ACC112 (cell line): ENCODE measurements at regions not wholly inside any gene's neighbourhood (a gene's known extent, or its start where the extent isn't known, plus 50 kb on each side); places are given as distances from the start of the nearest gene placed in this dataset.

Source experiments
- H2AFZ ChIP-seq: fragments of 200-600 bp; sonication (generic); one replicate; pipeline ENCODE4 v1.6.0; 2017; ENCODE audit warnings: antibody characterized with exemption, low read length; ENCODE audit not compliant: unreplicated experiment
- H3K27ac ChIP-seq: fragments of 200-600 bp; sonication (generic); 2 replicates; pipeline ENCODE4 v1.5.1; 2014; ENCODE audit warnings: low read depth, mild to moderate bottlenecking, antibody characterized with exemption, low read length, moderate library complexity
- H3K27me3 ChIP-seq: fragments of 200-600 bp; sonication (generic); 2 replicates; pipeline ENCODE4 v1.6.1; 2014; ENCODE audit warnings: mild to moderate bottlenecking, antibody characterized with exemption, low read length, moderate library complexity, mixed read lengths; ENCODE audit not compliant: insufficient read depth
- H3K36me3 ChIP-seq: fragments of 200-600 bp; sonication (generic); 2 replicates; pipeline ENCODE4 v1.6.1; 2016; ENCODE audit warnings: mild to moderate bottlenecking, antibody characterized with exemption, low read length, moderate library complexity, mixed read lengths; ENCODE audit not compliant: insufficient read depth
- H3K4me1 ChIP-seq: fragments of 200-600 bp; sonication (generic); one replicate; pipeline ENCODE4 v1.6.1; 2016; ENCODE audit warnings: low read length, mixed read lengths; ENCODE audit not compliant: insufficient read depth, unreplicated experiment, control insufficient read depth
- H3K4me3 ChIP-seq: fragments of 200-600 bp; sonication (generic); 2 replicates; pipeline ENCODE4 v1.5.1; 2014; ENCODE audit warnings: mild to moderate bottlenecking, low read depth, low read length
- H3K79me2 ChIP-seq: fragments of 200-600 bp; sonication (generic); one replicate; pipeline ENCODE4 v1.6.0; 2016; ENCODE audit warnings: low read length; ENCODE audit not compliant: control insufficient read depth, unreplicated experiment, insufficient read depth

DNA sequence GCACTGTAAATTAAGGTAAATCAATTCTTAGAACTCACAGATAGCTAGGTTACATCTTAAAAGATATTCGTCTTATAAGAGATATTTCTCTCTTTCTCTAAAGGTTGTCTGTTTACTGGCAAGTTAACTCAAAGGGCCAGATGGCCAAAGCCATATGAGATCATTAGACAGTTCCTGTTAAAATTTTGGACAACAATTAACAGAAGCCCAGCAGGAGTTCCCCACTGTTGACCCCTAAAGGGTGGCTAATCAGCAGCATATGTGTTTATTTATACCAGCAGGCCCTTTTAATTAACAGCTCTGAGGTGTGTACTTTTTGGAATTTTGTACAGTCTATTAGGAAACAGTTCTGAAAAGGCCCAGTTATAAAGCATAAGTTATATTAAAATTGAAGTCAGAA, 245.8 kb downstream of the LIG4 start:
- Histone ChIP-seq H2AFZ (no peak overlapping the region), H3K36me3 (no peaks in the 10 kb centered on the region), H3K27me3 (peaks cover 9% of the 10 kb centered on the region; the same call in 1 of the 2 replicates), H3K79me2 (no peaks in the 10 kb centered on the region), H3K4me1 (no peaks in the 10 kb centered on the region), H3K27ac (no peak overlapping the region), H3K4me3 (no peak overlapping the region)

DNA sequence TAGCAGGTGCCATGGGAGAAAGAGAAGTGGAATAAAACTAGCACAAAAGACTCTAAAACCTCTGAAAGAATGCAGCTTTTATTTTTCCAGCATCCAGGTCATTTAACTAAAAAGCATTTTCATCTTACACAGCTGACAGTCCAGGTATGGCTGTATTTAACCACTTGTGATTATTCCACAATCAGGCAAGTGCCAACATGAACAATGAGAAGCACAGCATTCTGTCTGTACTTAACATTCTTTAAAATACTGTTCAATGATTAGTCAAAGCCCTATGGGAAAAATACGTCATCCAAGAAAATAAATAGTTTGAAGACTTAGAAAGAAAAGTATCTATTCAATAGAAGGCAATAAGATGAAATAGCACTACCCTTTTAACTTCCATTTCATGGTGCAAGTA, 246.9 kb downstream of the LIG4 start:
- Histone ChIP-seq H3K4me1 (no peaks in the 10 kb centered on the region), H3K27me3 (peaks cover 19% of the 10 kb centered on the region), H3K79me2 (no peaks in the 10 kb centered on the region), H3K36me3 (no peaks in the 10 kb centered on the region), H3K4me3 (no peak overlapping the region), H2AFZ (no peak overlapping the region), H3K27ac (no peak overlapping the region)

DNA sequence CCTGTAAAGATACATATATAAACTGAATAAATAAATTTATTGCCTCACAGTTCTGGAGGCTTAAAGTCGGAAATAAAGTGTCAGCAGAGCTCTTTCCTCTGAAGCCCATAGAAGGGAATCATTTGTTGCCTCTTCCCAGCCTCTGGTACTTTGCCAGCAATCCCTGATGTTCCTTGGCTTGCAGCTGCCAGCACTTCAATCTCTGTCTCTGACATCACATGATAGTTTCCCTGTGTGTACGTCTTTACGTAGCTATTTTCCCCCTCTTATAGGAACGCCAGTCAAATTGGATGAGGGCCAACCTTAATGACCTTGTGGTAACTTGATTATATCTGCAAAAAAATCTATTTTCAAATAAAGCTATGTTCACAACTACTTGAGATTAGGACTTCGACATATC, 250.9 kb downstream of the LIG4 start:
- Histone ChIP-seq H3K4me3 (no peak overlapping the region), H2AFZ (no peak overlapping the region), H3K36me3 (no peaks in the 10 kb centered on the region), H3K4me1 (no peaks in the 10 kb centered on the region), H3K27ac (no peak overlapping the region), H3K79me2 (no peaks in the 10 kb centered on the region), H3K27me3 (peaks cover 19% of the 10 kb centered on the region)

DNA sequence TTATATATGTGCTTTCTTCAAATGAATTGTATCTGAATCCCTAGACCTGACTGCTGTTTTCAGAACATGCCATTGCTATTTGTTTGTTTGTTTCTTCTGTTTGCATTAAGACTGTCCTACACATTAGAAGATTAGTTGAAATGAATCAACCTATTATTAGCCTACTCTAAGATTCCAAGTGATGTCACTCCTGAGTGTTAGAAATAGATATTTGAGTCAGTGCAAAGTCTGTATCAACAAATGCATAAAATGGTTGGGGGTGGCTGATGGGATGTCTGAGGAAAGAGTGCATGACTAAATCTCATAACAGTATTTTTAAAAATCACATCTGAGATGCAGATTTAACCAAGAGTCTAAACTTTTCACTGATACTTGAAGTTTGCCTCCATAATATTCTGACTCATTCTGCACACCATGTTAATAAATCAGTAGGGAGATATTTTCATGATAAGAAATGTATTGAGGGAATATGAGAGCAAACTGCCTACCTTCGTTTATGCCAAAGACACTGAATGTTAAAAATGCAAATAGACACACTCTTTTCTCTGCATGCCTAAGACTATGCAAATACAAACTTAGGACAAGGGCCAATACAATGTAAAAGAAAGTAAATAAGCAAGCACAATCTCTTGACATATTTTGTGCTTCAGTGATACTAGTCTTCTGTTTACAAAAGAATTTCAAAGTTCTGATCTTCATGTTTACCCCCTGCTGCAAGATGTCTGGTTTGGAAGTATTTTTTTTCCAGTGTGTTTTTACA, 253.3 kb downstream of the LIG4 start:
- Histone ChIP-seq H2AFZ (no peak overlapping the region), H3K27me3 (peaks cover 19% of the 10 kb centered on the region), H3K27ac (no peak overlapping the region), H3K79me2 (no peaks in the 10 kb centered on the region), H3K4me3 (no peak overlapping the region), H3K36me3 (no peaks in the 10 kb centered on the region), H3K4me1 (no peaks in the 10 kb centered on the region)

DNA sequence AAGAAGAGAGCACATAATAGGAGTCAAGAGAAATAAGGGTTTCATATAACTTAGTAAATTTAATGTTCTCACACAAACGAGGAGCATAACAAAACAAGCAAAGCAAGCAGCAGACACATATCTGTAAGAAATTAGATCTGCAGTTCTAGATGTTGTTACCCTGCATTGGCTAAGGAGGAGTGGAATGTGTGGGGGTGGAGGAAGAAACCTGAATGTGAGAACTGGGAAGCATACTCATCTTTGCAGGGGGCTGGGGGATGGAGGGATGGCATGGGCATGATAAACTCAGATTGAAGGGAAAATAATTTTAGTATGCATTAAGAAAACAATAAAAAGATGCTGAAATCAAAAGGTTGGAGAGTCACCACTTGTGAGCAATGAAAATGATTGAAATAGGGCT, 255.0 kb downstream of the LIG4 start:
- H3K79me2 ChIP-seq = no peaks in the 10 kb centered on the region
- H3K4me1 ChIP-seq = no peaks in the 10 kb centered on the region
- H3K4me3 ChIP-seq = no peak overlapping the region
- H2AFZ ChIP-seq = no peak overlapping the region
- H3K27ac ChIP-seq = no peak overlapping the region
- H3K27me3 ChIP-seq = peaks cover 13% of the 10 kb centered on the region; the same call in 1 of the 2 replicates
- no peaks in the 10 kb centered on the region for H3K36me3 ChIP-seq

DNA sequence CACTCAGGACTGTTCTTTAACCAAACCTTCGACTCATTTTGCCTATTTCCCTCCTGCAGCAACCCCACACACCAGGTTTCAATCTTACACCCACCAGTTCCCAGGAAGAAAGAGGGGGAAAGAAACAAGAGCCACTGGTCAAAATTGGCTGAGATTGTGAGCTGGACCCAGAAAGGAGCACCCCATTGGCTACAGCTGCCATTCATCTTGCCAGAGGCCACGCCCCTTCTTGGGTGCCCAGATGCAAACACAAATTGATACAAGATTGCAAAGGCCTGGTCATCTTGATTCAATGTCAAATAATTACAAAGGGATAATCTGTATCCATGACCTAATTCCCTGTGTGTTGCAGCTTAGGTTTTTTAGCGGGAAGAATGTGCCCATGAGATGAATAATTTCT, 258.4 kb downstream of the LIG4 start:
- Histone ChIP-seq H3K79me2 (no peaks in the 10 kb centered on the region), H3K4me1 (no peaks in the 10 kb centered on the region), H2AFZ (no peak overlapping the region), H3K4me3 (no peak overlapping the region), H3K27ac (no peak overlapping the region), H3K27me3 (no peaks in the 10 kb centered on the region), H3K36me3 (no peaks in the 10 kb centered on the region)

DNA sequence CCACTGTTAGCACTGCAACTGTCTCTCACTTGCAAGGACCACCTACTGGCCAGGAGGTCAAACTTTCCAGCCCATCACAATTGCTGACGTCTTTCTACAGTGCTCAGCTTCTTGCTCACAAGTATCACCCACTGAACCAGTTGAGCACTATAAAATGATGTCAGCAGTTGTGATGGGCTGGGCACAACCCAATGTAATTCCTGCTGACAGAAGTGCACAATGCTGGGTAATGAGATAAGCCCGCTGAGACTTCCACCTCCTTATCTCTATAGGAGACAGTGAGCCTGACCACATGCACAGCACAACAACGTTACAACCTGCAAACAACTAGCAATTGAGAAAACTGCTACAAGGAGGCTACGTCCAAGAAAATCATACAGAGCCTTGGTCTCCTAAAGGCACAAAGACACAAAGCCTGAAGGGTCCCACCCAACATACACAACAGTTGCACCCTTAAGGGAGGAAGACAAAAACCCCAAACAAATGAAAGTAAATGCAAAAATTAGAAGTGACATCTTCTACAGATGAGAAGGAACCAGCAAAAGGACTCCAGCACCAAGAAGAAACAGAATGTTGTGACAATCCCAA, 273.2 kb downstream of the LIG4 start:
- no peaks in the 10 kb centered on the region for H3K4me1 ChIP-seq
- no peak overlapping the region for H2AFZ ChIP-seq
- no peak overlapping the region for H3K27ac ChIP-seq
- no peak overlapping the region for H3K4me3 ChIP-seq
- no peaks in the 10 kb centered on the region for H3K36me3 ChIP-seq
- H3K27me3 ChIP-seq = peaks cover 11% of the 10 kb centered on the region; the same call in 1 of the 2 replicates
- H3K79me2 ChIP-seq = no peaks in the 10 kb centered on the region

DNA sequence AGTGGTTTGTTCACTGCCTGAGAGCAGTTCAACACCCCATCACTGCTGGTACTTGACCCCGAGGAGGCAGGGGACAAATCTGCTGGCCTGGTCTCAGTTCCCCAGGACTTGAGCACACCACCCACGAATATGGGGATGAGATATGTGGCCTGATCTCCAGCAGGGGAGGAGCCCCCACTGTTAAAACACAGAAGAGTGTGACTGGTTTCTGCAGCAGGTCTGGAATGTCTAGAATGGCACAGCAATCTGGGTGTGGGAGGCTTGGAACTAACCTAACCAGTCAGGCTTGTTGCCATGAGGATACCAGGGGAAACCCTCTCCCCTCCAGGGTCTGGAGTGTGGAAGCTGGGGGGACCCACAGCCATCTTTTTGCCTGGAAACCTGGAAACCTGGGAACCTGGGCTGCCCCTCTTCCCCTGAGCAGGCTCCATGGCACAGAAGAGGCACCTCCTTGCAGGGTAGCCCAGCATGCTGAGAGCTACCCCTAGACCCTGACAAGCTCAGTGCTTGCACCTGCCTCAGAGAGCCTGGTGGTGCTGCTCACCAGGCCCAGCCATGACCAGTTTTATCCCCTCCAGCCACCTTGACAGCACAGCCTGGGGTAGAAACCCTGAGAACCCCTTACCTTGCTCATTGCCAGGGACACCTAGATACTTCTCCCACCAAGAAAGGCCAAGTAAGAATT, 273.8 kb downstream of the LIG4 start:
- Histone ChIP-seq H3K79me2 (no peaks in the 10 kb centered on the region), H3K36me3 (no peaks in the 10 kb centered on the region), H3K27ac (no peak overlapping the region), H3K27me3 (peaks cover 11% of the 10 kb centered on the region; the same call in 1 of the 2 replicates), H3K4me3 (no peak overlapping the region), H3K4me1 (no peaks in the 10 kb centered on the region), H2AFZ (no peak overlapping the region)

DNA sequence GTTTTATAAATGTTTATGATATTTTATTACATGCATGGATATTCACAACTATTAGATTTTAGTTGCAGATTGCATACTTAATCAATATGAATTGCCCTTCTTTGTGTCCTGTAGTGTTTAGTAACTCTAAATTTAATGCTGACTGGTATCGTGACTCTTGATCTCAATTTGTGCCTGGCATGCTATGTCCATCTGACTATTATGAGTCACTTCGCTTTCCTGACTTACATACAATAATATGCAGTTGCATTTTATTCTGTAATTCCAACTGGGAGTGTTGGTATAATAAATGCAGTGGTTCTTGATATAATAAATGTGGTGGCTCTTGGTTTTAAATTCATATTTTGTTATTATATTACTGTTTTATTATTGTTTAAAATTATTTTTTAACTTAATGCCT, 277.5 kb downstream of the LIG4 start:
- H2AFZ ChIP-seq = no peak overlapping the region
- no peaks in the 10 kb centered on the region for H3K36me3 ChIP-seq
- H3K27me3 ChIP-seq = peaks cover 14% of the 10 kb centered on the region; the same call in 1 of the 2 replicates
- H3K4me1 ChIP-seq = no peaks in the 10 kb centered on the region
- no peak overlapping the region for H3K27ac ChIP-seq
- H3K79me2 ChIP-seq = no peaks in the 10 kb centered on the region
- H3K4me3 ChIP-seq = no peak overlapping the region

DNA sequence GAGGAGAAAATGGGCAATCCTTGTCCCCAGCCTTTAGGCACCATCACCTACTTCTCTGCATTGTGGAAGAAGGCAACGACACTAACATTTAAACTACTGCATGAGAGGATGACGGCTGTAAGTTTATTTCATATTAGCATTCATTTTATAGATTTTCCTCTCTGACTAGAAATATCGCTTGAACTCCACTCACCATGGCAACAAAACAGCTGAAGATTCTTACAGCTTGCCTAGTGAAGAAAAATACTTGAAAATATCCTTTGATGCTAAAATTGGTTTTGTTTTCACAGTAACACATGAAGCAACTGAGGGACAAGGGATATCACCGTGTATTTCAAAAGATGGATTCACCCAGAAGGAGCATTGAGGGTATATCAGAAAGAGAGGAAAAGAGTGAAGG, 284.3 kb downstream of the LIG4 start:
- Histone ChIP-seq H3K4me1 (no peaks in the 10 kb centered on the region), H2AFZ (no peak overlapping the region), H3K27ac (no peak overlapping the region), H3K36me3 (no peaks in the 10 kb centered on the region), H3K79me2 (no peaks in the 10 kb centered on the region), H3K4me3 (no peak overlapping the region), H3K27me3 (peaks cover 41% of the 10 kb centered on the region)

DNA sequence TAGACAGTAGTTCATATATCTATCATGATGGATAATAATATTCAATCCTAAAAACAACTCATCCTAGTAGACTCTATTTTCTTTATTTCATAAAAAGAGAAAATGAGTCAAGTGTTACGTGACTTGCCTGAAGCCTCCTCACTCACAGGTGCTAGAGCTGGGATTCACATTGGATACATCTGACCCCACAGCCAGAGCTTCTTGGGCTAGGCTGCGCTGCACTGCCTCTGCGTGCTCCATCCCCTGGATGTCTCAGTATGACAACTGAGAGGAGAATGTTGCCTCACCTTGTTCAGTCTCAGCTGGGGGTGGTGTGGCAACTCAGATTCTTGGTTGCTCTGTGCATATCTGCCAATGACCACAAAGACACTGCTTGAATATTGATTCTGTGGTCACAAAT, 286.6 kb downstream of the LIG4 start:
- no peaks in the 10 kb centered on the region for H3K4me1 ChIP-seq

More for the DNA sequence above, 286.6 kb downstream of the LIG4 start:
- Histone ChIP-seq H2AFZ (no peak overlapping the region), H3K36me3 (no peaks in the 10 kb centered on the region), H3K27me3 (peaks cover 34% of the 10 kb centered on the region), H3K27ac (no peak overlapping the region), H3K79me2 (no peaks in the 10 kb centered on the region), H3K4me3 (no peak overlapping the region)
